B cell (primary cell): ENCODE measurements at regions not wholly inside any gene's neighbourhood (a gene's known extent, or its start where the extent isn't known, plus 50 kb on each side); places are given as distances from the start of the nearest gene placed in this dataset.

ENCODE experiments used
- CTCF ChIP-seq: fragments of 200-600 bp; IDR thresholded peaks from one replicate; pipeline ENCODE4 v1.8.0; 2022; ENCODE audit warnings: antibody characterized with exemption, mild to moderate bottlenecking
- EZH2 ChIP-seq: IDR thresholded peaks from 2 replicates; pipeline ENCODE4 v1.6.1; 2012; ENCODE audit warnings: borderline replicate concordance, low read depth, mild to moderate bottlenecking, moderate library complexity, low read length; ENCODE audit not compliant: insufficient read depth, poor library complexity, severe bottlenecking

GRCh38 chr4:59979061-59979460 is 1221.1 kb upstream of the ADGRL3 start:
- TF ChIP-seq CTCF (no peak), EZH2 (no peak)
